ENCODE measurements at regions not wholly inside any gene's neighbourhood (a gene's known extent, or its start where the extent isn't known, plus 50 kb on each side); places are given as distances from the start of the nearest gene placed in this dataset.
A peak's percentile ranks its signal among the peaks of the same experiment; 100 is the strongest.

DNA sequence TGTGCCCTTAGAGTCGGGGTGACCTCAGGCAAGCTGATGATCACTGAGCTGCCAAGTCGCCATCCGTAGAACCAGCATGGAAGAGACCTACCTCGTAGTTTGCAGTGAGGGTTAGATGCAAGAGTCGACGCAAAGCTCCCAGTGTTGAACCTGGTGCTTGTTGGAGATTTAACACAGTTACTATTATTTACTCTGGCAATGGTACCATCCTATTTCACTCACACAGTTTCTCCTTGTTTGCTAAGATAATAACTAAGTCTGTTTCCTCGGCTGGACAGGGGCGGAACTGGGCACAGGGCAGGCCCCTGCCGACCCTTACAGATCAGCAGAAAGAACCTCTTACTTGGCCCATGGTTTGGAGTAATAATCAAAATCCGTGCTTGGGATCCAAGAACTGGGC lies 85.5 kb downstream of the ACAA2 start:
- Histone ChIP-seq H4K20me1 (ENCODE audit: insufficient read depth, low read length) (no peaks in the 10 kb centered on the region), H2AFZ (ENCODE audit: low read length) (no peak overlapping the region), H3K9me3 (ENCODE audit: low read depth, low read length) (no peaks in the 10 kb centered on the region), H3K4me2 (ENCODE audit: insufficient read depth, low read length) (no peak overlapping the region), H3K4me3 (ENCODE audit: insufficient read depth, low read length) (no peak overlapping the region), H3K4me1 (ENCODE audit: insufficient read depth, low read length) (peaks cover 27% of the 10 kb centered on the region), H3K27me3 (ENCODE audit: insufficient read depth, low read length) (no peaks in the 10 kb centered on the region), H3K36me3 (ENCODE audit: insufficient read depth, low read length) (no peaks in the 10 kb centered on the region), H3K79me2 (ENCODE audit: insufficient read depth, low read length) (no peaks in the 10 kb centered on the region), H3K27ac (ENCODE audit: low read depth, low read length) (no peak overlapping the region)
- TF ChIP-seq, protein P1, sequence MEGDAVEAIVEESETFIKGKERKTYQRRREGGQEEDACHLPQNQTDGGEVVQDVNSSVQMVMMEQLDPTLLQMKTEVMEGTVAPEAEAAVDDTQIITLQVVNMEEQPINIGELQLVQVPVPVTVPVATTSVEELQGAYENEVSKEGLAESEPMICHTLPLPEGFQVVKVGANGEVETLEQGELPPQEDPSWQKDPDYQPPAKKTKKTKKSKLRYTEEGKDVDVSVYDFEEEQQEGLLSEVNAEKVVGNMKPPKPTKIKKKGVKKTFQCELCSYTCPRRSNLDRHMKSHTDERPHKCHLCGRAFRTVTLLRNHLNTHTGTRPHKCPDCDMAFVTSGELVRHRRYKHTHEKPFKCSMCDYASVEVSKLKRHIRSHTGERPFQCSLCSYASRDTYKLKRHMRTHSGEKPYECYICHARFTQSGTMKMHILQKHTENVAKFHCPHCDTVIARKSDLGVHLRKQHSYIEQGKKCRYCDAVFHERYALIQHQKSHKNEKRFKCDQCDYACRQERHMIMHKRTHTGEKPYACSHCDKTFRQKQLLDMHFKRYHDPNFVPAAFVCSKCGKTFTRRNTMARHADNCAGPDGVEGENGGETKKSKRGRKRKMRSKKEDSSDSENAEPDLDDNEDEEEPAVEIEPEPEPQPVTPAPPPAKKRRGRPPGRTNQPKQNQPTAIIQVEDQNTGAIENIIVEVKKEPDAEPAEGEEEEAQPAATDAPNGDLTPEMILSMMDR (IDR thresholded peaks at IDR 0.05; ENCODE audit: extremely low read depth, low read depth, low read length) = no peak
- DNase-seq (ENCODE audit: insufficient read length, low spot score, missing footprints) = no peak

DNA sequence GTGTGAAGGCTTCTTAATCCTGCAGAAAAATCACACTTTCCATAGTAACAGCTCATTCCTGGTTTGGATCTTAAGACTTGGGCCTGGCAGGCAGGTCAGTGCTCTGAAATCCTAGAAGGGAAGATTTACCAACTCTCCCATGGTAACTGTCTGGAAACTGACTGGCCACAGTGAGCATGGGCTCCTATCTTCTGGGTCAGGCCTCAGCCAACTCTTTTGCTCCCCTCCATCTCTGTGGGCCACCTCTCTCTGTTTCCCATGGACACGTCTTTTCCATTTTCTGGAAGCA lies 86.7 kb downstream of the ACAA2 start:
- H4K20me1 ChIP-seq (ENCODE audit: insufficient read depth, low read length) = no peaks in the 10 kb centered on the region
- H3K4me3 ChIP-seq (ENCODE audit: insufficient read depth, low read length) = no peak overlapping the region
- H3K36me3 ChIP-seq (ENCODE audit: insufficient read depth, low read length) = no peaks in the 10 kb centered on the region
- H3K27me3 ChIP-seq (ENCODE audit: insufficient read depth, low read length) = no peaks in the 10 kb centered on the region
- H3K4me2 ChIP-seq (ENCODE audit: insufficient read depth, low read length) = peak overlapping the region; percentile 21
- TF ChIP-seq, protein P1 (IDR thresholded peaks at IDR 0.05; ENCODE audit: extremely low read depth, low read depth, low read length) = no peak
- H3K9me3 ChIP-seq (ENCODE audit: low read depth, low read length) = no peaks in the 10 kb centered on the region
- H3K79me2 ChIP-seq (ENCODE audit: insufficient read depth, low read length) = no peaks in the 10 kb centered on the region
- peaks cover 27% of the 10 kb centered on the region for H3K4me1 ChIP-seq (ENCODE audit: insufficient read depth, low read length)
- DNase-seq (ENCODE audit: insufficient read length, low spot score, missing footprints) = no peak
- H3K27ac ChIP-seq (ENCODE audit: low read depth, low read length) = peak overlapping the region; percentile 90
- H2AFZ ChIP-seq (ENCODE audit: low read length) = peak overlapping the region; percentile 12

DNA sequence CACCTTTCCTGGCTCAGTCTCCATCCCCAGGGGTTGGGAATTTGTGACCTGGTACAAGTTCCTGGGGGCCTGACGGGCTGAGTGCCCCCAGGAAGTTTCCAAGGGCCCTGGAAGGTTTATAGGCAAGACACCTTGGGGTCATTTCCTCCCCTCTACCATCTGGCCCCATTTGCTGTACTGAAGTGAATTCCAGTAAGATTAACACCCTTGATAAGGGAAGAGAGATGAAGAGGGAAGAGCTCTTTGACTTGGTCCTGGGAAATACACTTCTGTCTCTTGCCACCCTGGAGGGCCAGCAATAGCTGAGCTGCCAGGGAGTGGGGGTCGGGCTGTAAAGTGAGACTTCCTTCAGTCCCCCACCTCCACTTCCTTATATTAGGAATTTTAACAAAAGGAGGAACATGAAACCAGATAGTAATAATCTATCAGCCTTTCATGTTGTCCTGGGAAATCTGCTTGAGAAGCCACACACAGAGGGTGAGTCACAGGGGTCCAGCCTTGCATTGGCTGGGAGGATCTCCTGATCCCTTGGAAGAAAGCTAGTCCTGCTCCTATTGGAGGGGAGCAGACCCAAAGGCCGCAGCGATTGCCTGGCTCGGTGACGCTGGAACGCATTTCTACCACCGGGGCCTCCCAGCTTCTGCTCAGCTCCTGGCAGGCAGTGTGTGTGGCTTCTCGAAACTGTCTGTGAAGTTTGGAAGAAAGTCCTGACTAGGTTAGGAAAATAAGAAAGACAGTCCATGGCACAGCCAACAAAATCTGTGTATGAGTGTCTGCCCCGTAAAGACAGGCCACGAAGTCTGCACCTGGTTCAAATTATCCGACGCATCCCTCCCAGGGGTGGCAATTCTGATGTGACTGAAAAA lies 87.3 kb downstream of the ACAA2 start:
- Histone ChIP-seq H3K27me3 (ENCODE audit: insufficient read depth, low read length) (no peaks in the 10 kb centered on the region), H3K4me2 (ENCODE audit: insufficient read depth, low read length) (peak overlapping the region; percentile 52), H3K9me3 (ENCODE audit: low read depth, low read length) (no peaks in the 10 kb centered on the region), H4K20me1 (ENCODE audit: insufficient read depth, low read length) (no peaks in the 10 kb centered on the region), H2AFZ (ENCODE audit: low read length) (peak overlapping the region; percentile 71), H3K4me3 (ENCODE audit: insufficient read depth, low read length) (no peak overlapping the region), H3K79me2 (ENCODE audit: insufficient read depth, low read length) (no peaks in the 10 kb centered on the region), H3K4me1 (ENCODE audit: insufficient read depth, low read length) (peaks cover 27% of the 10 kb centered on the region), H3K27ac (ENCODE audit: low read depth, low read length) (peak overlapping the region; percentile 90), H3K36me3 (ENCODE audit: insufficient read depth, low read length) (no peaks in the 10 kb centered on the region)
- TF ChIP-seq, protein P1 (IDR thresholded peaks at IDR 0.05; ENCODE audit: extremely low read depth, low read depth, low read length) = no peak
- DNase-seq (ENCODE audit: insufficient read length, low spot score, missing footprints) = peak; percentile 94

DNA sequence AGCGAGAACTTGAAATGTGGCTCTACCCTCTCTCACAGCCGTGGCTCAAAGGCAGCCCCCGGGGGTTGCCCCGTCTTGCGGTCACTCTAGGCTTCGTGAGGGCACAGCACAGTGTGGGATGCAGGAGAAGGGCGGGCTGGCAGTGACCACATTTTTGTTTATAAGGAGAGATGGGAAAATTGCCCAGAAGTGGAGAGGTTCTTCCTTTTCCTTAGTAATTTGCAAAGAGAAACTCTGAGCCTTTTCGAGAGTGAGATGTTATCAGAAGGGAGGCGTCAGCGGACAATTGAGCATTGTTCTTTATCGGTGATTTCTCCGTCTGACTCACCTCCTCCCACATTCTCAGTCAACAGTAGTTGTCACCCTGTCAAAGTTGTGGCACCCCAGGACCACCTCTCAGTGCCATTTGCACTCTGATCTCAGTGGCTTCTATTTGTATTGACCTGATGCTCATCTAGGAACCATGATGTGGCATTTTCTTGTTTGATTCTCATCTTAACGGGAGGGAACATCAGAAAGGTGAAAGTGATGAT lies 89.6 kb downstream of the ACAA2 start:
- H3K27me3 ChIP-seq (ENCODE audit: insufficient read depth, low read length) = no peaks in the 10 kb centered on the region
- no peaks in the 10 kb centered on the region for H3K79me2 ChIP-seq (ENCODE audit: insufficient read depth, low read length)
- H3K36me3 ChIP-seq (ENCODE audit: insufficient read depth, low read length) = no peaks in the 10 kb centered on the region
- no peaks in the 10 kb centered on the region for H3K9me3 ChIP-seq (ENCODE audit: low read depth, low read length)
- DNase-seq (ENCODE audit: insufficient read length, low spot score, missing footprints) = peak; percentile 46
- no peak overlapping the region for H3K27ac ChIP-seq (ENCODE audit: low read depth, low read length)
- no peaks in the 10 kb centered on the region for H4K20me1 ChIP-seq (ENCODE audit: insufficient read depth, low read length)
- peak overlapping the region; percentile 50 for H3K4me3 ChIP-seq (ENCODE audit: insufficient read depth, low read length)
- H3K4me1 ChIP-seq (ENCODE audit: insufficient read depth, low read length) = peaks cover 20% of the 10 kb centered on the region
- H3K4me2 ChIP-seq (ENCODE audit: insufficient read depth, low read length) = peak overlapping the region; percentile 74
- H2AFZ ChIP-seq (ENCODE audit: low read length) = peak overlapping the region; percentile 71
- TF ChIP-seq, protein P1 (IDR thresholded peaks at IDR 0.05; ENCODE audit: extremely low read depth, low read depth, low read length) = no peak
